Peyer's patch (tissue), 4 donors: ENCODE measurements at regions not wholly inside any gene's neighbourhood (a gene's known extent, or its start where the extent isn't known, plus 50 kb on each side); places are given as distances from the start of the nearest gene placed in this dataset.

ENCODE experiments used
- CTCF ChIP-seq, 6 experiments: fragments of 450-650 bp in 4 of 6; fragments of 200-600 bp in 2 of 6; sonication (generic) in 1 of 6; IDR thresholded peaks; one replicate each; pipeline ENCODE4 v1.5.1; 2017 to 2019; ENCODE audit warnings: antibody characterized with exemption in 6 of 6, mild to moderate bottlenecking in 3 of 6, moderate library complexity in 1 of 6
- POLR2A ChIP-seq, 2 donors: fragments of 450-650 bp; IDR thresholded peaks; one replicate each; pipeline ENCODE4 v1.5.1; 2017; ENCODE audit warnings: antibody characterized with exemption in 2 of 2, mild to moderate bottlenecking in 2 of 2, moderate library complexity in 2 of 2

GRCh38 chr13:84077271-84077670 is 195.0 kb upstream of the SLITRK1 start:
- TF ChIP-seq POLR2A (IDR thresholded peaks at IDR 0.05), result no peak
- no peak for TF ChIP-seq CTCF (IDR thresholded peaks at IDR 0.05)
